ENCODE measurements at regions not wholly inside any gene's neighbourhood (a gene's known extent, or its start where the extent isn't known, plus 50 kb on each side); places are given as distances from the start of the nearest gene placed in this dataset.

DNA sequence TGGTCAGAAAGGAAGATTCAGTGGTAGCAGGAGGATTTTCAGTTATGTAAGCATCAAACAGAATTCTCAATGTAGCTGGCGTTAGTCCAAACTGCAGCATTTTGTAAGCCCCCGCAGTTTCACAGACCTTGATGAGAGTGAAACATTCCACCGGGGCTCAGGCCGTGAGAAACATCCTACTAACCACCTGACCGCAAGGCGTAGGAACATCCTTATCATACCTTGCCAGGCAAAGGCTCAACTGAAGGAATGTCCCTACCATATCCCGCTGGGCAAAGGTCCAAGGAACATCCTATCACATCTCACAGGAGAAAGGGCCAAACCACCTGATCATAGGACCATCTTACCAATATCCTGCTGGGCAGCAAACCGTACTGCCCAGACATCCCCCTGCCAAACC, 624.8 kb upstream of the TMEM132C start:
- DNase-seq, result no peak

- DNase-seq, result no peak
Observed at GRCh38 chr12:127648321-127648720, 618.6 kb upstream of the TMEM132C start.

- no peak for DNase-seq
Observed at GRCh38 chr12:127649961-127650360, 617.0 kb upstream of the TMEM132C start.

GRCh38 chr12:127650626-127651025, 616.3 kb upstream of the TMEM132C start:
- DNase-seq, result no peak

DNA sequence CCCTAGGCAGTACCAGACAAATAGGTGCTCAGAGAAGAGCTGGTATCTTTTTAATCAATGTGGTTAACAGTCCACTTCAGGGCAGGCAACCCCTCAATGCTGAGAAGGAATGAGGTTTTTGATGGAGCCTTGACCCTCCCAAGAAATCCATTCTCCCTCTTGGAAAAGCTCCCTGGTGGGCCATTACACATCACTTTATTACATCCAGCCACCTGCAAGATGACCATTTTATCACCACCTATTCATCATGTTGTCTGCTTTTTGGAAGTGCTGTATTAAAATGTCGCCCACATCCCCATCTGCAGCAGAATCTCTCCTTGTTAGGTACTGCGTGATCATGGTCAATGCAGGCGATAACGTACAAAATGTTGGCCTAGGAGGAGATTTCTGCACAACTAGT, 614.7 kb upstream of the TMEM132C start:
- DNase-seq, result no peak

DNA sequence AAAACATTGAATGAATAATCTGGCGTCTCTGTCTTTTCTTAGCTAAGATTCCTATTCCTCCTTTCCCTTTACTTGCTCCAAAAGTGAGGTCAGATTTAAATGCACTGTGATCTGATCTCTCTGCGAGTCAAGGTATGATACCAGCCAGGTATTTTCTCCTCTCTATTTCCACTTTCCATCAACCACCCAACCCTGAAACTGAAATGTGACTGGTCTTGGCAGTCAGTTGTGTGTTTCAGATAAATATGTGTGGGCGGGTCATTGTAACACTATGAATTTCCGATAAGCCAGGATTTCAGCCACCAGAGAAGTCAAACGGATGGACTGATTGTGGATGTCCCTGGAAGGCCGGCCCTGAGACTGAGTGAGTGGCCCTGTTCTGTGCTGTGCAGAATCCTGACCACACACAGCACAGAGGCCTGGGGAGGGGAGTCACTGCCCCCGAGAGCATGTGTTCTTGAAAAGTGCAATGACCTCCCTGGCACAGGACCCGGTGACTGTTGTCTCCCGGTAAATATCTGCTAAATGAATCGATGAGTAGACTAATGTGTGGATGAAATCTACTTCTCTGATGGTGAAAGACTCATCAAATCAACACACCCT, 612.5 kb upstream of the TMEM132C start:
- no peak for DNase-seq

- DNase-seq, result no peak
Observed at GRCh38 chr12:127655691-127656090, 611.3 kb upstream of the TMEM132C start.

DNA sequence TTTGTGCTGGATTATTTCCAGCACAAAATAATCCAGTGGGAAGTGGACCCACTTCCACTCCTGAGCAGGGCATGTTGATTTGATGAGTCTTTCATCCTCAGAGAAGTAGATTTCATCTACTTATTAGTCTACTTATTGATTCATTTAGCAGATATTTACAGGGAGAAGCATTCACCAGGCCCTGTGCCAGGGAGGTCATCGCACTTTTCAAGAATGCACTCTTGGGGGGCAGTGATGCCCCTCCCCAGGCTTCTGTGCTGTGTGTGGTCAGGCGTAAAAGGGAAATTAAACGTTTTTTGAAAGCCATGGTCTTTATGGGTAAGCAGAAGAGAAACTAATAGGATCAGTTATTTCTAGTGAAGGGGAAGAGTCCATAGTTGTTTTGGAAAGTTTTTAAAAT, 610.7 kb upstream of the TMEM132C start:
- DNase-seq, result no peak

DNA sequence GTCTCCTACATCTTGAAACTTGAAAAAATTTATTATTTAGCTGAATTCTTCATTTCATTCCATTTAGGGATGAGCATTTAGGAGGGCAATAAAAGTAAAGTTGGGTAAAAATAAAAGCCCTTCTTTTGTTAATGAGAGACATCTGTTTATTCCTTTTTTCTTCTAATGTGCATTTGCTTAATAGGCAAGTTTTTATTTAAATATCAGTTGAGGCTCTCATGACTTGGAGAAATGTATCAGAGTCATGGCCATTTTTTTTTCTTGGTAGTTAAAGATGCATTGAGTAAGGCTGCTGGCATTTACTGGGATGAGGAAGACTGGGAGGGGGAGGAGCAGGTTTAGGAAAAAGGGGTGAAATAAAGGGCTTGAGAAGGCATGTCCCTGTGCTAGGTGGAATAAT, 609.9 kb upstream of the TMEM132C start:
- DNase-seq, result no peak

DNA sequence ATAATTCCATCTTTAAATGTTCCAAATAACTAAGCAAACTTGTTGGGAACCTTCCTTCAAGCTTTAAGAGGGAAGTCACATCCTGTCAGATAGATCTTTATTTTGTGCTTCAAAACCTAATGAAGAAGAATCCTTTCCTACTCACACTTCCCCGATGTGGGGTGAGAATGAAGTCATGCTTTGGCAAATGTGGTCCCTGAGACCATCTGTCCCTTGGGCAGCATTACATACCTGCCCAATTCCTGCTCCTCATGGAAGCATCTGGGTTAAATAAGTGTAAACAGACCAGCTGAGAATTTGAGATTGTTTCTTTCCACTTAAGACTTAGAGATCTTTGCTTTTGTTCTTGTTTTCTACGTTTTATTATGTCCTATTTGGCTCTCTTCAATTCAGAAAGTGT, 606.0 kb upstream of the TMEM132C start:
- DNase-seq, result no peak

- DNase-seq, result no peak
Observed at GRCh38 chr12:127663716-127664115, 603.3 kb upstream of the TMEM132C start.

DNA sequence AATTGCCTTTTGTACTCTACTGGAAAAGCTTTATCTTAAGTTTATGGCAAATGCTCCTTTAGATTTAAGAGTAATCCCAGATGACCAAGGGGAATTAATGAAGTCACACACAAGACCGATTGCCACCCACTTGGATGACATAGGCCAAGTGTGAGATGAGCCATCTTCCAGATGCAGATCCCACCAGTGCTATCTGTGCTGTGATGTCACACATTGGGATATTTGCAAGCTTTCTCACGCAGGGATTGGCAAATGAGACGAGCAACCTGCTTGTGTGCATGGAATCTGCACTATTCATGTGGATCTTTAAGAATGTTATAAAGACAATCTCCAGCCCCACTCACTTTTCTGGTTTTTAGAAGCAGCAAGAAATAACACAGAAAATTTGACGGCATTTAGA, 602.1 kb upstream of the TMEM132C start:
- DNase-seq, result no peak

- DNase-seq, result no peak
Observed at GRCh38 chr12:127667131-127667685, 599.8 kb upstream of the TMEM132C start.

- no peak for DNase-seq
Observed at GRCh38 chr12:127670294-127670693, 596.7 kb upstream of the TMEM132C start.

DNA sequence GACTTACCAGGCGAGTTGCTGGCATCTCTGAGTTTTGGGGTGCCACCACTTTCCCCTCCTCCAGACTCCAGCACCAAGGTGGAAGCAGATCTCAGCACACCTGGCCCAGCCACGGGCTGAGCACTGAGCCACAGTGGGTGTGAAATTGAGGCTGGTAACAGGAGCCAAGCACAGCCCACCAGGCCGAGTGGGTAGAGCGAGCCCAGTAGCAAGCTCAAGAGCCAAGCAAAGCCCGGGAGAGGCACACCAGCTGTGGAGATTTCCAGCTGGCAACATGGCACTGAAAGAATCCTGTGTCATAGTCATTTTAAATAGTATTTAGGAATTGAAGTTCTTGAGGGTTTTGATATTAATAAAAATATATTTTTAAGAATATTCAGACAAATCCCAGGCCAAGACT, 596.2 kb upstream of the TMEM132C start:
- DNase-seq, result no peak

DNA sequence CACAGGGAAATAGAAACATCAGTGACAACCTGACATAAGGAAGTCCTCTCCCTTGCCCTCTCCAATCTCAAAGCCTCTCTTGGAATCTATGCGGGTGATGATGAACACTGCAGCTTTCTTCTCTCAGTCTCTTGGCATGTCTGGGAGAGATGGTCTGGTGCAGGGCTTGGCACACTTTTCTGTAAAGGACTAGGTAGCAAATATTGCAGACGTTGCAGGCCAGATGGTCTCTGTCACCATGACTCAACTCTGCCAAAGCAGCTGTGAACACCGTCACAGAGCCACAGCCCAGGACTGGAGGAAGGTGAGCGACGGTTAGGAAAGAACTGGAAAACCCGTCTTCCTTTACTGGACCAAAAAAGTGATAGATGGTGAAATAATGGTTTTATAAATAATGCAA, 591.0 kb upstream of the TMEM132C start:
- no peak for DNase-seq

DNA sequence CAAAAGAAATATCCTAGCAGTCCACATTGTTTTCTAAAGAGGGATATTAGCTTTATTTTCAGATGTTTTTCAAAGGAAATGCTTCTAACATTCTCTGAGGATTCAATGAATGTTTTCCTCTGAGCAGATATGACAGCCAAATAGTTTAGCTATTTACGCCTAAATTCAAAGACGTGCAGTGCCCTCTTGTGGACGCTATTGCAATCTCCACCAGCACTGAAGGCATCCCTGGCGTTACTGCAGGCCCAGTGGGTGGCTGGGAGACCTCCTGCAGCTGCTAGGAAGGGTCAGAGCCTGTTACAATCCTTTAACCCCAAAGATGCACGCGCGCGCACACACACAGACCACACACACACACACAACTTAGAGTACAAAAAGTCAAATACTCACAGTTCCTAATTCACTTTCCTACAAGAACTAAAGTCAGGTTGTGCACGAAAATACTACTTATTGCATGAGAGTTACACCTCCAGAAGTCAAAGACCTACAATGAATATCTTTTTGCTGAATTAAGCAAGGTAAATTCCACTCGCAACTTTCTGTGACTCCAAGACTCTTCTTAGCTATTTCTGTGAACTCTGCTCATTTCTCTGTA, 589.3 kb upstream of the TMEM132C start:
- no peak for DNase-seq

- no peak for DNase-seq
Observed at GRCh38 chr12:127678945-127679344, 588.0 kb upstream of the TMEM132C start.

- DNase-seq, result no peak
Observed at GRCh38 chr12:127680516-127680915, 586.5 kb upstream of the TMEM132C start.

DNA sequence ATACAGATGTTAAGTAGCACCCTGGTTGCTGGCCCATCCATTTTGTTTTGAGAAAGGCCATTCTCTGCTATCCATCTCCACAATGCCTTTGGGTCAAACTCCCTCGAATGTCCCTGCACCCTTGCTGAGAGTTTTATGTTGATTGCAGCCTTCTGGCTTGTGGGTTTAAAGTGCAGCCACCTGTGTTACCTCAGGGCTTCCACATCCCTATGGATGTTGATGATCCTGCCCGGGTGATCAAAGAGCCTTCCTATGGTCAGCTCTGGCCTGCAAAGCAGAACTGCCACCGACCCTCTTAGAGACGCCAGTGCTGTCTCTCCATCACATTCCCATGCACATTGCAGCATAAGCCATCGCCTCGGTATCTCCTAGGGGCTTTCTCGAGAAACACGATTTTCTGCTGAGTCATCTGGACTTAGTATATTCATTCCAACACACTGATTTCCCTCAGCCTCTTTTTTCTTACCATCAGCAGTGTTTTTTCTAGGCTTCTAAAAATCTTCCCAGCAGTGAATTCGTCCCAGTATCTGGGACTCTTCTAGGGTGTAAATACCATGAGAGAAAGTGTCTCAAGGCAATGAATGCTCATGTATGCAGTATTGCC, 585.7 kb upstream of the TMEM132C start:
- DNase-seq, result no peak

GRCh38 chr12:127685491-127685890, 581.5 kb upstream of the TMEM132C start:
- DNase-seq, result no peak

DNA sequence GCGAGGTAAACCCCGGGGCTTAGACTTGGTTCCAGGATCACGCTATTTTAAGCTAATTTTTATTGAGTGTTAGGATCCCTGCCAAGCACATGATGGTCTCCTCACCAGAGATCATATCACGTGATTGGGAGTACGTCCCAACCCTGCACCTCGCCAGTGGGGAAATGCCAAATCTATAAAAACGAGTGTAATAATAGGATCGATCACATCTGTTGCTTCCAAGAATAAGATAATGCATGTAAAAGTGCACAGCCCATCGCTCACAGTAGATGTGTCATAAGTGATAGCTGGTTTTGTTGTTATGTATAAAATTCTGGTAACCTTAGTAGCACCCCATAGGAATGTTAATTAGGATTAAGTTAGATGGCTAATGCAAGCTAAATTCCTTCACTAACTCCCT, 581.0 kb upstream of the TMEM132C start:
- DNase-seq, result no peak

DNA sequence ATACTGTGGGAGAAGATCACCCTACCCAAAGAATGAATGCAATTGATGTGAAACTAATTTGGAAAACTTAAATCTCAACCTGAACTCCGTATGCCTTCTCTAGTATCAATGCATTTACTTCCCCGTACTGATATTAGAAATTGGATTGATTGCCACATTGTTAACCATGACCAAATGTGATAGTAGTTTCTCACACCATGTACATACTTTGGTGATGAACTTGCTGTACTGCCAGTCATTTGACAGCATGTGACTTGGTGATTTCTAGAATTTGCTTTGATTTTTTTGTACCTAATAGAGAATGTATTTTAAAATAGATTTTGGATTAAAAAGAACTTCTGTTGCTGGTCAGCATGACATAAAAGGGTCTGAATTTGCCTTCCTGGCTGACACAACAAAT, 579.8 kb upstream of the TMEM132C start:
- no peak for DNase-seq

- DNase-seq, result no peak
Observed at GRCh38 chr12:127688906-127689428, 578.0 kb upstream of the TMEM132C start.

Data from NCI-H1417 treated with DMSO at 0.1 percent for 48 hours (cell line).